GM12878 (cell line): ENCODE measurements at regions not wholly inside any gene's neighbourhood (a gene's known extent, or its start where the extent isn't known, plus 50 kb on each side); places are given as distances from the start of the nearest gene placed in this dataset.

Experiments
- ATAC-seq: fragments of 200-7000 bp; cut with Tn5 transposase; 3 replicates; pipeline ENCODE4 v1.9.1; 2020; ENCODE audit warnings: mild to moderate bottlenecking, moderate library complexity
- BruUV-seq: library from RNA; stranded (reverse); fragments of 400-500 nt; replicated peaks from 2 replicates; lab custom pipeline; 2021; lab: Mats Ljungman, UMichigan
- CTCF ChIA-PET: fragments of 300-600 bp; sonication (Branson Sonifier 250); formaldehyde crosslinking; extraction: SDS; loops from one replicate; lab custom pipeline; 2021; ENCODE audit warnings: inconsistent platforms; lab: Yijun Ruan, JAX
- POLR2A ChIA-PET: fragments of 350-600 bp; formaldehyde crosslinking; extraction: SDS; loops from one replicate; lab custom pipeline; 2021; ENCODE audit warnings: inconsistent platforms; lab: Charles Lee
- RAD21 ChIA-PET: fragments of 300-600 bp; sonication (Branson Sonifier 250); formaldehyde crosslinking; loops from one replicate; lab custom pipeline; 2023; ENCODE audit warnings: antibody characterized with exemption; ENCODE audit not compliant: unreplicated experiment; lab: Charles Lee
- SMC1A ChIA-PET: fragments of 300-600 bp; sonication (Branson Sonifier 250); formaldehyde crosslinking; loops from one replicate; lab custom pipeline; 2023; ENCODE audit not compliant: unreplicated experiment, uncharacterized antibody; lab: Charles Lee
- DNase-seq: peaks from one replicate; pipeline ENCODE4 v3.0.0-alpha.2; 2011; ENCODE audit warnings: low read depth, low spot score
- FAIRE-seq: peaks from 3 replicates; lab custom pipeline; 2011; peaks lifted over from hg19 to GRCh38; lab: Jason Lieb, UNC
- H2AFZ ChIP-seq: 2 replicates; pipeline ENCODE4 v1.6.0; 2011; ENCODE audit warnings: low read depth, low read length, control low read depth; ENCODE audit not compliant: control insufficient read depth
- H3K27ac ChIP-seq: 2 replicates; pipeline ENCODE4 v1.5.1; 2011; ENCODE audit warnings: control low read depth; ENCODE audit not compliant: control insufficient read depth, insufficient read depth
- H3K27me3 ChIP-seq, 2 experiments: replicated peaks in 1 of 2; 2 replicates each; pipeline versions ENCODE4 v1.6.0 to v1.6.1; 2011; ENCODE audit warnings: low read length in 1 of 2; ENCODE audit not compliant: control insufficient read depth in 2 of 2, insufficient read depth in 2 of 2
- H3K36me3 ChIP-seq, 2 experiments: 2 replicates each; pipeline ENCODE4 v1.5.1; 2011; ENCODE audit warnings: low read length in 1 of 2; ENCODE audit not compliant: control insufficient read depth in 2 of 2, insufficient read depth in 2 of 2
- H3K4me1 ChIP-seq: 2 replicates; pipeline ENCODE4 v1.6.1; 2011; ENCODE audit warnings: mild to moderate bottlenecking, low read length, moderate library complexity, mixed read lengths; ENCODE audit not compliant: control insufficient read depth, insufficient read depth
- H3K4me2 ChIP-seq: 2 replicates; pipeline ENCODE4 v1.6.0; 2011; ENCODE audit warnings: control low read depth; ENCODE audit not compliant: control insufficient read depth, insufficient read depth
- H3K4me3 ChIP-seq: fragments of 200-600 bp; sonication (generic); 2 replicates; pipeline ENCODE4 v1.5.1; 2016
- H3K79me2 ChIP-seq: 2 replicates; pipeline ENCODE4 v1.6.0; 2011; ENCODE audit warnings: low read length; ENCODE audit not compliant: control insufficient read depth, insufficient read depth
- H3K9ac ChIP-seq: 2 replicates; pipeline ENCODE4 v1.8.0; 2011; ENCODE audit warnings: low read length, control low read depth, mixed read lengths; ENCODE audit not compliant: control insufficient read depth, insufficient read depth
- H3K9me3 ChIP-seq: replicated peaks from 3 replicates; pipeline ENCODE4 v1.5.1; 2011; ENCODE audit warnings: mild to moderate bottlenecking, low read length; ENCODE audit not compliant: control insufficient read depth, insufficient read depth
- H4K20me1 ChIP-seq: 2 replicates; pipeline ENCODE4 v1.6.0; 2011; ENCODE audit not compliant: control insufficient read depth, insufficient read depth
- CHD1 ChIP-seq: IDR thresholded peaks from 2 replicates; pipeline ENCODE4 v1.6.1; 2012; ENCODE audit warnings: low read depth, low read length, improper control_type of control experiment
- DPF2 ChIP-seq: fragments of 450-650 bp; IDR thresholded peaks from 2 replicates; pipeline ENCODE4 v1.6.1; 2017; ENCODE audit warnings: mild to moderate bottlenecking
- HDAC6 ChIP-seq: fragments of 200-600 bp; sonication (generic); IDR thresholded peaks from one replicate; pipeline ENCODE4 v1.8.0; 2017; ENCODE audit warnings: antibody characterized with exemption; ENCODE audit not compliant: unreplicated experiment
- IKZF2 ChIP-seq, 2 experiments: fragments of 450-650 bp; IDR thresholded peaks; 2 replicates each; pipeline ENCODE4 v1.6.1; 2017; ENCODE audit warnings: mild to moderate bottlenecking in 2 of 2, moderate library complexity in 2 of 2
- JUNB ChIP-seq: IDR thresholded peaks from 2 replicates; pipeline ENCODE4 v1.6.1; 2016; ENCODE audit warnings: antibody characterized with exemption, mild to moderate bottlenecking
- NFYA ChIP-seq: IDR thresholded peaks from 2 replicates; pipeline ENCODE4 v1.6.1; 2011; ENCODE audit warnings: low read depth, mild to moderate bottlenecking, low read length, improper control_type of control experiment, borderline replicate concordance
- RAD21 ChIP-seq: IDR thresholded peaks from 2 replicates; pipeline ENCODE4 v1.6.1; 2011; ENCODE audit warnings: mild to moderate bottlenecking, low read depth, low read length, moderate library complexity; ENCODE audit not compliant: insufficient read depth
- RELA ChIP-seq: fragments of 450-650 bp; IDR thresholded peaks from 2 replicates; pipeline ENCODE4 v1.8.0; 2014; ENCODE audit warnings: borderline replicate concordance; ENCODE audit not compliant: partially characterized antibody
- RFX5 ChIP-seq: IDR thresholded peaks from 2 replicates; pipeline ENCODE4 v1.6.1; 2011; ENCODE audit warnings: low read depth, low read length, improper control_type of control experiment
- SKIL ChIP-seq: fragments of 450-650 bp; IDR thresholded peaks from 2 replicates; pipeline ENCODE4 v1.6.1; 2017; ENCODE audit warnings: mild to moderate bottlenecking, low read depth, inconsistent platforms; ENCODE audit not compliant: poor library complexity, severe bottlenecking
- SP1 ChIP-seq: IDR thresholded peaks from one replicate; pipeline ENCODE4 v1.6.1; 2011; ENCODE audit warnings: low read depth, low read length
- SREBF2 ChIP-seq: IDR thresholded peaks from 2 replicates; pipeline ENCODE4 v1.6.1; 2012; ENCODE audit warnings: mild to moderate bottlenecking, low read length
- WGBS: methylation state at CpG from one replicate; pipeline ENCODE4 v1.1.6; 2016; ENCODE audit warnings: low lambda C conversion rate; ENCODE audit not compliant: insufficient replicate concordance, insufficient coverage; ENCODE audit errors: missing lambda C conversion rate; 5-methylcytosine and 5-hydroxymethylcytosine counted together
- in situ Hi-C: fragments of 300-500 bp; cut with MboI; formaldehyde crosslinking; loops from 9 replicates; pipeline ENCODE4 v1.14.3; 2018; ENCODE audit warnings: mixed read lengths
- intact Hi-C: fragments of 100-400 bp; cut with micrococcal nuclease; formaldehyde crosslinking; loops from one replicate; pipeline ENCODE4 v1.14.2; 2022; ENCODE audit not compliant: unreplicated experiment

GRCh38 chr22:48015701-48016100 is 1253.3 kb downstream of the TBC1D22A start:
- H3K4me3 ChIP-seq, result no peak overlapping the region
- in situ Hi-C loops, result no loop called here
- H3K4me2 ChIP-seq, result no peak overlapping the region
- FAIRE-seq (no peak), DNase-seq (no peak), ATAC-seq (no peak)
- ChIA-PET POLR2A (interaction anchor here (0.5 kb wide), 1 partner anchor 114 kb away, joined by 6 read pairs; no protein-coding TSS in a partner anchor), SMC1A (no interaction called here), RAD21 (no interaction called here), CTCF (no interaction called here)
- H3K27ac ChIP-seq, result no peak overlapping the region
- intact Hi-C loops, result no loop called here
- H3K9ac ChIP-seq, result no peak overlapping the region
- no peaks in the 10 kb centered on the region for H4K20me1 ChIP-seq
- no peaks in the 10 kb centered on the region for H3K79me2 ChIP-seq
- no peaks in the 10 kb centered on the region for H3K4me1 ChIP-seq
- BruUV-seq, result no TSS peak
- TF ChIP-seq DPF2 (no peak), RELA (no peak), CHD1 (no peak), SP1 (no peak)
- H3K36me3 ChIP-seq, result no peaks in the 10 kb centered on the region; a peak in 1 of 4 replicates
- no peaks in the 10 kb centered on the region; the same call in 2 of the 3 replicates for H3K9me3 ChIP-seq
- no peak overlapping the region for H2AFZ ChIP-seq
- H3K27me3 ChIP-seq, result no peaks in the 10 kb centered on the region
- 85% methylated on average over 5 of the region's 5 CpGs for WGBS

GRCh38 chr22:48004936-48005335 is 1242.5 kb downstream of the TBC1D22A start:
- no peaks in the 10 kb centered on the region for H3K4me1 ChIP-seq
- ChIA-PET RAD21 (no interaction called here), CTCF (no interaction called here), POLR2A (no interaction called here), SMC1A (no interaction called here)
- no peak for DNase-seq
- WGBS, result 47% methylated on average over 4 of the region's 4 CpGs
- H3K27ac ChIP-seq, result no peak overlapping the region
- no TSS peak for BruUV-seq
- TF ChIP-seq SREBF2, result no peak
- TF ChIP-seq IKZF2 (IDR thresholded peaks at IDR 0.05), result no peak
- no peak for TF ChIP-seq RFX5
- no peak for TF ChIP-seq RAD21
- TF ChIP-seq HDAC6, result no peak
- TF ChIP-seq SKIL, result no peak
- no peak for TF ChIP-seq JUNB
- no peak for TF ChIP-seq CHD1
- no peak for TF ChIP-seq NFYA
- intact Hi-C loops (no loop called here), in situ Hi-C loops (no loop called here)
- H4K20me1 ChIP-seq, result no peaks in the 10 kb centered on the region
- no peak overlapping the region for H3K4me3 ChIP-seq
- no peak overlapping the region for H3K9ac ChIP-seq
- no peak overlapping the region for H3K4me2 ChIP-seq
- FAIRE-seq, result no peak
- no peaks in the 10 kb centered on the region for H3K36me3 ChIP-seq
- ATAC-seq, result no peak
- no peak overlapping the region for H2AFZ ChIP-seq
- H3K27me3 ChIP-seq, result no peaks in the 10 kb centered on the region
- H3K79me2 ChIP-seq, result no peaks in the 10 kb centered on the region
- H3K9me3 ChIP-seq, result no peaks in the 10 kb centered on the region
